NOMO-1 treated with DMSO at 0.1 percent for 48 hours (cell line): ENCODE measurements at regions not wholly inside any gene's neighbourhood (a gene's known extent, or its start where the extent isn't known, plus 50 kb on each side); places are given as distances from the start of the nearest gene placed in this dataset.

Experiments
- DNase-seq: peaks from one replicate; lab custom pipeline; 2025; ENCODE audit not compliant: unreplicated experiment; lab: John Stamatoyannopoulos, UW

GRCh38 chr12:77323788-77324415, 258.5 kb upstream of the E2F7 start:
- no peak for DNase-seq

GRCh38 chr12:77319166-77319565, 253.8 kb upstream of the E2F7 start:
- DNase-seq, result no peak

GRCh38 chr12:77315407-77315806, 250.0 kb upstream of the E2F7 start:
- no peak for DNase-seq

GRCh38 chr12:77314378-77315052, 249.1 kb upstream of the E2F7 start:
- DNase-seq, result no peak

GRCh38 chr12:77308056-77308455, 242.7 kb upstream of the E2F7 start:
- no peak for DNase-seq

GRCh38 chr12:77300811-77301210, 235.4 kb upstream of the E2F7 start:
- no peak for DNase-seq

GRCh38 chr12:77299910-77300669, 234.7 kb upstream of the E2F7 start:
- no peak for DNase-seq

- no peak for DNase-seq
These were observed 233.6 kb upstream of the E2F7 start for GRCh38 chr12:77299001-77299400.

GRCh38 chr12:77294016-77294415, 228.6 kb upstream of the E2F7 start:
- DNase-seq, result no peak

GRCh38 chr12:77274926-77275325, 209.6 kb upstream of the E2F7 start:
- DNase-seq, result no peak

- DNase-seq, result no peak
These were observed 208.5 kb upstream of the E2F7 start for GRCh38 chr12:77273898-77274297.

GRCh38 chr12:77256956-77257355, 191.6 kb upstream of the E2F7 start:
- DNase-seq, result no peak

- DNase-seq, result no peak
These were observed 188.0 kb upstream of the E2F7 start for GRCh38 chr12:77253321-77253720.

GRCh38 chr12:77251799-77252198, 186.4 kb upstream of the E2F7 start:
- no peak for DNase-seq

- no peak for DNase-seq
These were observed 184.5 kb upstream of the E2F7 start for GRCh38 chr12:77249892-77250291.

- no peak for DNase-seq
These were observed 182.7 kb upstream of the E2F7 start for GRCh38 chr12:77248036-77248435.

- no peak for DNase-seq
These were observed 182.2 kb upstream of the E2F7 start for GRCh38 chr12:77247542-77247941.

GRCh38 chr12:77243345-77243744, 178.0 kb upstream of the E2F7 start:
- no peak for DNase-seq

GRCh38 chr12:77239617-77240016, 174.2 kb upstream of the E2F7 start:
- DNase-seq, result no peak

GRCh38 chr12:77238335-77238734, 173.0 kb upstream of the E2F7 start:
- no peak for DNase-seq

GRCh38 chr12:77237896-77238295, 172.5 kb upstream of the E2F7 start:
- no peak for DNase-seq

- no peak for DNase-seq
These were observed 170.7 kb upstream of the E2F7 start for GRCh38 chr12:77236066-77236465.
